Vagina (tissue), 2 donors: ENCODE measurements at regions not wholly inside any gene's neighbourhood (a gene's known extent, or its start where the extent isn't known, plus 50 kb on each side); places are given as distances from the start of the nearest gene placed in this dataset.

Experiments used
- POLR2A ChIP-seq, 2 donors: fragments of 450-650 bp; IDR thresholded peaks; one replicate each; pipeline ENCODE4 v1.6.1; 2017; ENCODE audit warnings: antibody characterized with exemption in 2 of 2, mild to moderate bottlenecking in 2 of 2, moderate library complexity in 2 of 2
- POLR2AphosphoS5 ChIP-seq, 2 donors: sonication (generic); formaldehyde crosslinking; IDR thresholded peaks; one replicate each; pipeline ENCODE4 v1.9.0; 2017; ENCODE audit warnings: antibody characterized with exemption in 2 of 2, mild to moderate bottlenecking in 2 of 2, low read depth in 1 of 2; ENCODE audit not compliant: insufficient read depth in 1 of 2
- TF ChIP-seq, protein P1 (sequence below), 3 experiments: fragments of 450-650 bp in 2 of 3; fragments of 200-600 bp in 1 of 3; sonication (generic) in 1 of 3; IDR thresholded peaks; one replicate each; pipeline ENCODE4 v1.5.1; 2017 to 2019; ENCODE audit warnings: antibody characterized with exemption in 3 of 3, mild to moderate bottlenecking in 2 of 3, moderate library complexity in 2 of 3

DNA sequence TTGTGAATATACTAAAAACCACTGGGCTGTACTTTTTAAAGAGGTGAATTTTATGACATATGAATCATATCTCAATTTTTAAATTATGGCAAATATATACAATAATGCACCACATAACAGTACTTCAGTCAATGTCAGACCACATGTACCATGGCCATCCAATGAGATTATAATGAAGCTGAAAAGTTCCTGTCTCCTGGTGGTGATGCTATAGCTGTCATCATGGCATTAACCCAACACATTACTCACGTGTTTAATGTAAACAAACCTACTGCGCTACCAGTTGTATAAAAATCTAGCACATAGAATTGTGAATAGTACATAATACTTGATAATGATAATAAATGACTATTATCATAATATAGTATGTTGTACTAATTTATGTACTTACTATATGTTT, 77.6 kb upstream of the ID2 start:
- TF ChIP-seq, protein P1, sequence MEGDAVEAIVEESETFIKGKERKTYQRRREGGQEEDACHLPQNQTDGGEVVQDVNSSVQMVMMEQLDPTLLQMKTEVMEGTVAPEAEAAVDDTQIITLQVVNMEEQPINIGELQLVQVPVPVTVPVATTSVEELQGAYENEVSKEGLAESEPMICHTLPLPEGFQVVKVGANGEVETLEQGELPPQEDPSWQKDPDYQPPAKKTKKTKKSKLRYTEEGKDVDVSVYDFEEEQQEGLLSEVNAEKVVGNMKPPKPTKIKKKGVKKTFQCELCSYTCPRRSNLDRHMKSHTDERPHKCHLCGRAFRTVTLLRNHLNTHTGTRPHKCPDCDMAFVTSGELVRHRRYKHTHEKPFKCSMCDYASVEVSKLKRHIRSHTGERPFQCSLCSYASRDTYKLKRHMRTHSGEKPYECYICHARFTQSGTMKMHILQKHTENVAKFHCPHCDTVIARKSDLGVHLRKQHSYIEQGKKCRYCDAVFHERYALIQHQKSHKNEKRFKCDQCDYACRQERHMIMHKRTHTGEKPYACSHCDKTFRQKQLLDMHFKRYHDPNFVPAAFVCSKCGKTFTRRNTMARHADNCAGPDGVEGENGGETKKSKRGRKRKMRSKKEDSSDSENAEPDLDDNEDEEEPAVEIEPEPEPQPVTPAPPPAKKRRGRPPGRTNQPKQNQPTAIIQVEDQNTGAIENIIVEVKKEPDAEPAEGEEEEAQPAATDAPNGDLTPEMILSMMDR (IDR thresholded peaks at IDR 0.05), result no peak
- TF ChIP-seq POLR2A (IDR thresholded peaks at IDR 0.05), result no peak
- TF ChIP-seq POLR2AphosphoS5 (IDR thresholded peaks at IDR 0.05; ENCODE audit: insufficient read depth in 1 of 2, low read depth in 1 of 2), result no peak
